ENCODE measurements at regions not wholly inside any gene's neighbourhood (a gene's known extent, or its start where the extent isn't known, plus 50 kb on each side); places are given as distances from the start of the nearest gene placed in this dataset.

DNA sequence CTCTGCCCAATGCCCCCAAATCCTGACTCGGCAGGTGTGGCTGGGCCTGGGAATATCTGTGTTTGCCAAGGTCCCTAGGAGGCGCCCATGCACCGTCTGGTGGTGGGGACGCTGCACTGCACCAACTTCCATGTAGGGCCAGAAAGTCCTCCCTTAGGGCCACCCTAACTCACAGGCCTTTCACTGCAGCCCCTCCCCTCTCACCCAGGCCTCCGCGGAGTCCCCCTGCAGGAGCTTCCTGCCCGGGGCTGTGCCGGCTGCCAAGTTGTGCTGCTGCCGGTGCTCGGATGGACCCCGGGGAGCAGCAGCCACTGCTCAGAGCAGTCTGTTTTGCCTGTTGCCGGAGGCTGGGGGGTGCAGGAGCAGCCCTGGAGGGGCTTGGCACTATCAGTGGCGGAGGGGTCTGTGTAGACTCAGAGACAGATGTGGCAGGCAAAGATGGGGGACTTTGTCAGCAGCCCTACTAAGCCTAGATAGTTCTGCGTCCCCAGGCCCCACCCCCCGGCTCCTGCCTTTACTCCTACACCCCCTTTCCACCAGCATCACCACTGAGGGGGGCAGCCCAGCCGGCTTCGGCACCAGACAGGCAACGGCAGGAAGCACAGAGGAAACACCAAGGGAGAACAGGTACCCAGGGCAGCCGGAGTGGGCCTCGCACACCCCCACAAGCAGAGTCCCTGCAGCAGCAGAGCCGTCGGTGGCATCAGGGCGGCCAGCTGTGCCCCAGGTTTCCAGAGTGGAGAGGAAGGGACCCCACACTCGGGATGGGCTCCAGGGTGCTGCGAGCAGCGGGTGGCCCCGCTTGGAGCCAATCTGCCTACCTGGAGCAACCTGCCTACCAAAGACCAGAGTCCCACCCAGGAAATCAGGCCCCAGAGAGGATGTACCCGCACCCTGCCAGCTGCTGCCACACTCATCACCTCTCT, 124.3 kb downstream of the TRIM29 start:
- H3K9me3 Mint-ChIP-seq (ENCODE audit: unreplicated experiment), result no peaks in the 10 kb centered on the region
- CTCF ChIA-PET, result no interaction called here
- Histone ChIP-seq H3K4me3 (ENCODE audit: low read depth, low read length) (no peak overlapping the region), H3K9me3 (no peaks in the 10 kb centered on the region), H3K27me3 (replicated peaks; ENCODE audit: control insufficient read depth, insufficient read depth, low read length) (peaks cover 3% of the 10 kb centered on the region), H3K36me3 (ENCODE audit: control insufficient read depth, insufficient read depth, low read length) (no peaks in the 10 kb centered on the region), H3K4me1 (peaks cover 7% of the 10 kb centered on the region)
- peak; percentile 89 to 96 for TF ChIP-seq CTCF (IDR thresholded peaks at IDR 0.05; ENCODE audit: insufficient read depth in 1 of 2, low read depth in 1 of 2, low read length in 1 of 2, severe bottlenecking in 1 of 2, unreplicated experiment in 1 of 2)
- H3K36me3 Mint-ChIP-seq (ENCODE audit: insufficient read depth, unreplicated experiment), result no peaks in the 10 kb centered on the region
- no TSS peak for BruUV-seq (replicated peaks)
- H3K27ac Mint-ChIP-seq (ENCODE audit: unreplicated experiment), result no peak overlapping the region
- peak; percentile 72 to 74 for DNase-seq
- intact Hi-C loops (cut with micrococcal nuclease; ENCODE audit: unreplicated experiment), result loop anchor here (1.0 kb wide), 5 partner anchors 95 to 371 kb away; partner anchors contain the start of gene NECTIN1
- peaks cover 21% of the 10 kb centered on the region for H3K27me3 Mint-ChIP-seq (ENCODE audit: insufficient read depth, unreplicated experiment)
- H3K4me3 Mint-ChIP-seq (ENCODE audit: unreplicated experiment), result no peak overlapping the region
- POLR2A ChIA-PET, result no interaction called here
- H3K4me1 Mint-ChIP-seq (ENCODE audit: low read depth, unreplicated experiment), result peaks cover 12% of the 10 kb centered on the region

GRCh38 chr11:120012245-120012644, 125.7 kb downstream of the TRIM29 start:
- no peaks in the 10 kb centered on the region for H3K36me3 Mint-ChIP-seq (ENCODE audit: insufficient read depth, unreplicated experiment)
- DNase-seq, result peak in 1 of 2 experiments; percentile 33
- CTCF ChIA-PET, result interaction anchor here (0.6 to 1.4 kb wide), 2 partner anchors 96 to 157 kb away, joined by 3 read pairs; no protein-coding TSS in a partner anchor
- no peak overlapping the region for H3K4me3 Mint-ChIP-seq (ENCODE audit: unreplicated experiment)
- intact Hi-C loops (cut with micrococcal nuclease; ENCODE audit: unreplicated experiment), result no loop called here
- TF ChIP-seq CTCF (IDR thresholded peaks at IDR 0.05; ENCODE audit: insufficient read depth in 1 of 2, low read depth in 1 of 2, low read length in 1 of 2, severe bottlenecking in 1 of 2, unreplicated experiment in 1 of 2), result no peak
- H3K27ac Mint-ChIP-seq (ENCODE audit: unreplicated experiment), result no peak overlapping the region
- H3K36me3 ChIP-seq (ENCODE audit: control insufficient read depth, insufficient read depth, low read length), result no peaks in the 10 kb centered on the region
- H3K27me3 ChIP-seq (replicated peaks; ENCODE audit: control insufficient read depth, insufficient read depth, low read length), result peaks cover 3% of the 10 kb centered on the region
- peaks cover 17% of the 10 kb centered on the region for H3K4me1 ChIP-seq
- no TSS peak for BruUV-seq (replicated peaks)
- POLR2A ChIA-PET, result no interaction called here
- no peaks in the 10 kb centered on the region for H3K9me3 ChIP-seq
- H3K27me3 Mint-ChIP-seq (ENCODE audit: insufficient read depth, unreplicated experiment), result peaks cover 16% of the 10 kb centered on the region
- peaks cover 23% of the 10 kb centered on the region for H3K4me1 Mint-ChIP-seq (ENCODE audit: low read depth, unreplicated experiment)
- H3K9me3 Mint-ChIP-seq (ENCODE audit: unreplicated experiment), result no peaks in the 10 kb centered on the region
- H3K4me3 ChIP-seq (ENCODE audit: low read depth, low read length), result no peak overlapping the region

GRCh38 chr11:120011836-120012235, 126.1 kb downstream of the TRIM29 start:
- peaks cover 23% of the 10 kb centered on the region for H3K4me1 Mint-ChIP-seq (ENCODE audit: low read depth, unreplicated experiment)
- no peak overlapping the region for H3K4me3 Mint-ChIP-seq (ENCODE audit: unreplicated experiment)
- H3K9me3 Mint-ChIP-seq (ENCODE audit: unreplicated experiment), result no peaks in the 10 kb centered on the region
- no peak overlapping the region for H3K27ac Mint-ChIP-seq (ENCODE audit: unreplicated experiment)
- Histone ChIP-seq H3K9me3 (no peaks in the 10 kb centered on the region), H3K4me3 (ENCODE audit: low read depth, low read length) (no peak overlapping the region), H3K36me3 (ENCODE audit: control insufficient read depth, insufficient read depth, low read length) (no peaks in the 10 kb centered on the region), H3K27me3 (replicated peaks; ENCODE audit: control insufficient read depth, insufficient read depth, low read length) (peaks cover 3% of the 10 kb centered on the region), H3K4me1 (peaks cover 17% of the 10 kb centered on the region)
- ChIA-PET POLR2A (interaction anchor here (0.5 kb wide), 1 partner anchor 542 kb away, joined by 4 read pairs; no protein-coding TSS in a partner anchor), CTCF (interaction anchor here (0.6 to 1.4 kb wide), 2 partner anchors 97 to 157 kb away, joined by 3 read pairs; no protein-coding TSS in a partner anchor)
- H3K36me3 Mint-ChIP-seq (ENCODE audit: insufficient read depth, unreplicated experiment), result no peaks in the 10 kb centered on the region
- no TSS peak for BruUV-seq (replicated peaks)
- intact Hi-C loops (cut with micrococcal nuclease; ENCODE audit: unreplicated experiment), result no loop called here
- peaks cover 16% of the 10 kb centered on the region for H3K27me3 Mint-ChIP-seq (ENCODE audit: insufficient read depth, unreplicated experiment)
- no peak for DNase-seq
- no peak for TF ChIP-seq CTCF (IDR thresholded peaks at IDR 0.05; ENCODE audit: insufficient read depth in 1 of 2, low read depth in 1 of 2, low read length in 1 of 2, severe bottlenecking in 1 of 2, unreplicated experiment in 1 of 2)

All from Caco-2 (cell line).